ENCODE measurements at regions not wholly inside any gene's neighbourhood (a gene's known extent, or its start where the extent isn't known, plus 50 kb on each side); places are given as distances from the start of the nearest gene placed in this dataset.

DNA sequence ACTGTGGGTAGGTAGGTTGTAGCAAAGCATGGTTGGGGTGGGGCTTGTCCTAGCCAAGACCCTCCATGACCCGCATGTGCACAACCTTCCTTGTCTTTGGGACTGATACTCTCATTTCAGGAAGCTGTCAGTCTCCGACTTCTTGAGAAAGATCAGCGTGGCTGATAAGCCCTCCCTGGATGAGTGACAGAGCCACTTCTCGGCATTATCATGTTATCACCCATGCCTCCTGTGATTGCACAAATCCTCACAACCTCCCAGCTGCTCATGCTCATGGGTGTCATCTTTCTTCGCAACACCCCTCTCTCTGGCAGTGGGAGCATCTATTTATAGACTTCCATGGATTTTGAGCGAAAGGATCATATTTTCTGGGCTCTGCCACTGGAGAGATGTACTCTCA lies 314.2 kb downstream of the FOXL1 start:
- Histone ChIP-seq H3K27me3 (ENCODE audit: control insufficient read depth, insufficient read depth, low read length) (no peaks in the 10 kb centered on the region), H3K36me3 (ENCODE audit: control insufficient read depth, insufficient read depth, low read length) (no peaks in the 10 kb centered on the region), H3K79me2 (ENCODE audit: control insufficient read depth, insufficient read depth, low read length) (no peaks in the 10 kb centered on the region), H3K4me3 (replicated peaks in 1 of 4; ENCODE audit: control extremely low read depth in 1 of 4, insufficient read depth in 1 of 4, low read depth in 3 of 4, low read length in 4 of 4) (no peak overlapping the region), H3K4me2 (ENCODE audit: extremely low read depth, insufficient read depth, low read length) (no peak overlapping the region), H3K27ac (ENCODE audit: insufficient read depth, low read length) (no peak overlapping the region), H2AFZ (ENCODE audit: low read length) (no peak overlapping the region), H3K4me1 (ENCODE audit: control insufficient read depth, extremely low read depth, insufficient read depth, low read length) (no peaks in the 10 kb centered on the region), H4K20me1 (ENCODE audit: control insufficient read depth, extremely low read depth, insufficient read depth, low read length) (no peaks in the 10 kb centered on the region), H3K9ac (ENCODE audit: insufficient read depth, low read length) (no peak overlapping the region), H3K9me3 (ENCODE audit: control insufficient read depth, insufficient read depth, low read depth, low read length) (no peaks in the 10 kb centered on the region)
- TF ChIP-seq EZH2 (IDR thresholded peaks at IDR 0.05; ENCODE audit: low read length, missing control alignments): no peak
- TF ChIP-seq, protein P1, sequence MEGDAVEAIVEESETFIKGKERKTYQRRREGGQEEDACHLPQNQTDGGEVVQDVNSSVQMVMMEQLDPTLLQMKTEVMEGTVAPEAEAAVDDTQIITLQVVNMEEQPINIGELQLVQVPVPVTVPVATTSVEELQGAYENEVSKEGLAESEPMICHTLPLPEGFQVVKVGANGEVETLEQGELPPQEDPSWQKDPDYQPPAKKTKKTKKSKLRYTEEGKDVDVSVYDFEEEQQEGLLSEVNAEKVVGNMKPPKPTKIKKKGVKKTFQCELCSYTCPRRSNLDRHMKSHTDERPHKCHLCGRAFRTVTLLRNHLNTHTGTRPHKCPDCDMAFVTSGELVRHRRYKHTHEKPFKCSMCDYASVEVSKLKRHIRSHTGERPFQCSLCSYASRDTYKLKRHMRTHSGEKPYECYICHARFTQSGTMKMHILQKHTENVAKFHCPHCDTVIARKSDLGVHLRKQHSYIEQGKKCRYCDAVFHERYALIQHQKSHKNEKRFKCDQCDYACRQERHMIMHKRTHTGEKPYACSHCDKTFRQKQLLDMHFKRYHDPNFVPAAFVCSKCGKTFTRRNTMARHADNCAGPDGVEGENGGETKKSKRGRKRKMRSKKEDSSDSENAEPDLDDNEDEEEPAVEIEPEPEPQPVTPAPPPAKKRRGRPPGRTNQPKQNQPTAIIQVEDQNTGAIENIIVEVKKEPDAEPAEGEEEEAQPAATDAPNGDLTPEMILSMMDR (conservative IDR thresholded peaks at IDR 0.05 in 1 of 2, IDR thresholded peaks at IDR 0.05 in 1 of 2; ENCODE audit: low read depth in 1 of 2, low read length in 2 of 2): no peak
- DNase-seq (ENCODE audit: low read depth in 2 of 2): peak in 1 of 2 donors; percentile 48

DNA sequence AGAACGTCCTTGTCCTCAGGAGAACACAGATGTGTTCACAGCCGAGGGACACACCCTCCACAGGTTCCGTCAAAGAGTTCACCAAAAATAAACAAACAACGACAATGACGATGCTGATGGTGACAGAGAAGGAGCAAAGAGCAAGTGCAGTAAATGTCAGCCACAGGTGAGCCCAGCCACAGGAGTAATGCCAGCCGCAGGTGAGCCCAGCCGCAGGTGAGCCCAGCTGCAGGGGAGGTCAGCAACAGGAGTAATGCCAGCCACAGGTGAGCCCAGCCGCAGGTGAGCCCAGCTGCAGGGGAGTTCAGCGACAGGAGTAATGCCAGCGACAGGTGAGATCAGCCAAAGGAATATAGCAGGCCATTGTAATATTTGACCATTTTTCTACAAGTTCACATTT lies 315.2 kb downstream of the FOXL1 start:
- Histone ChIP-seq H3K9me3 (ENCODE audit: control insufficient read depth, insufficient read depth, low read depth, low read length) (no peaks in the 10 kb centered on the region), H3K36me3 (ENCODE audit: control insufficient read depth, insufficient read depth, low read length) (no peaks in the 10 kb centered on the region), H3K9ac (ENCODE audit: insufficient read depth, low read length) (no peak overlapping the region), H3K4me3 (replicated peaks in 1 of 4; ENCODE audit: control extremely low read depth in 1 of 4, insufficient read depth in 1 of 4, low read depth in 3 of 4, low read length in 4 of 4) (no peak overlapping the region), H3K79me2 (ENCODE audit: control insufficient read depth, insufficient read depth, low read length) (no peaks in the 10 kb centered on the region), H3K4me2 (ENCODE audit: extremely low read depth, insufficient read depth, low read length) (no peak overlapping the region), H4K20me1 (ENCODE audit: control insufficient read depth, extremely low read depth, insufficient read depth, low read length) (no peaks in the 10 kb centered on the region), H2AFZ (ENCODE audit: low read length) (no peak overlapping the region), H3K27ac (ENCODE audit: insufficient read depth, low read length) (no peak overlapping the region), H3K4me1 (ENCODE audit: control insufficient read depth, extremely low read depth, insufficient read depth, low read length) (no peaks in the 10 kb centered on the region), H3K27me3 (ENCODE audit: control insufficient read depth, insufficient read depth, low read length) (no peaks in the 10 kb centered on the region)
- no peak for TF ChIP-seq EZH2 (IDR thresholded peaks at IDR 0.05; ENCODE audit: low read length, missing control alignments)
- TF ChIP-seq, protein P1 (conservative IDR thresholded peaks at IDR 0.05 in 1 of 2, IDR thresholded peaks at IDR 0.05 in 1 of 2; ENCODE audit: low read depth in 1 of 2, low read length in 2 of 2): no peak
- no peak for DNase-seq (ENCODE audit: low read depth in 2 of 2)

DNA sequence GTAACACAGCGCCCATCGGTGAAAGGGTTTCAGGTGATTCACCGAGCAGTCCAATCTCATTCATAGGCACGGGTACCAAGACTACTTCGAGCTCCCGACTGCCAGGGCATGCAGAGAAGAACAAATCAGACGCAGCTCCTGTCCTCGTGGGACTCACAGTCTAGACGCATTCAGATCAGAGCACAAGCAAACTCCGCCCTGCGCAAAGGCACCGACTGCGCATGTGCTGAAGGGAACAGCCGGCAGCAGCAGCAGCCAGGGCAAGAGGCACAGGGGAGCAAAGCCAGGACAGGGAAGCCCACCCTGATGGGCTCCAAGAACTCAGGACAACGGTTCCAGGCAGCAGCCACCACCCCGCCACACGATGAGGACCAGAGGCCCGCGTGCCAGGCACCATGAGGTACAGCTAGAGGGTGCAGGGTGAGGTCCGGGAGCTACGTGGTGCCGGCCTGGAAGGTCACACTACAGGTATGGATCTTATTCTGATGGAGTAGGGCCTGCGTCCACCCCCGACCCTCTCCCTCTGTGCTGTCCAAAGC lies 315.7 kb downstream of the FOXL1 start:
- Histone ChIP-seq H3K36me3 (ENCODE audit: control insufficient read depth, insufficient read depth, low read length) (no peaks in the 10 kb centered on the region), H2AFZ (ENCODE audit: low read length) (no peak overlapping the region), H3K4me3 (replicated peaks in 1 of 4; ENCODE audit: control extremely low read depth in 1 of 4, insufficient read depth in 1 of 4, low read depth in 3 of 4, low read length in 4 of 4) (no peak overlapping the region), H3K27ac (ENCODE audit: insufficient read depth, low read length) (no peak overlapping the region), H3K9me3 (ENCODE audit: control insufficient read depth, insufficient read depth, low read depth, low read length) (no peaks in the 10 kb centered on the region), H4K20me1 (ENCODE audit: control insufficient read depth, extremely low read depth, insufficient read depth, low read length) (no peaks in the 10 kb centered on the region), H3K79me2 (ENCODE audit: control insufficient read depth, insufficient read depth, low read length) (no peaks in the 10 kb centered on the region), H3K4me1 (ENCODE audit: control insufficient read depth, extremely low read depth, insufficient read depth, low read length) (no peaks in the 10 kb centered on the region), H3K27me3 (ENCODE audit: control insufficient read depth, insufficient read depth, low read length) (no peaks in the 10 kb centered on the region), H3K9ac (ENCODE audit: insufficient read depth, low read length) (no peak overlapping the region), H3K4me2 (ENCODE audit: extremely low read depth, insufficient read depth, low read length) (no peak overlapping the region)
- no peak for TF ChIP-seq EZH2 (IDR thresholded peaks at IDR 0.05; ENCODE audit: low read length, missing control alignments)
- TF ChIP-seq, protein P1 (conservative IDR thresholded peaks at IDR 0.05 in 1 of 2, IDR thresholded peaks at IDR 0.05 in 1 of 2; ENCODE audit: low read depth in 1 of 2, low read length in 2 of 2): no peak
- no peak for DNase-seq (ENCODE audit: low read depth in 2 of 2)
